Coronary artery (tissue), 2 donors: ENCODE measurements at regions not wholly inside any gene's neighbourhood (a gene's known extent, or its start where the extent isn't known, plus 50 kb on each side); places are given as distances from the start of the nearest gene placed in this dataset.

Experiments used
- DNase-seq: peaks from one replicate; pipeline ENCODE4 v3.0.0-alpha.2; 2017; ENCODE audit warnings: low spot score
- H3K27ac ChIP-seq, 2 donors: fragments of 200-600 bp; sonication (generic); one replicate each; pipeline ENCODE4 v1.5.1; 2016 to 2019
- H3K4me3 ChIP-seq: fragments of 200-600 bp; sonication (generic); 2 replicates; pipeline ENCODE4 v1.5.1; 2016; ENCODE audit warnings: mild to moderate bottlenecking, moderate library complexity
- TF ChIP-seq, protein P1 (sequence below): fragments of 200-600 bp; sonication (generic); IDR thresholded peaks from one replicate; pipeline ENCODE4 v1.5.1; 2019; ENCODE audit warnings: antibody characterized with exemption

- Histone ChIP-seq H3K27ac (no peak overlapping the region), H3K4me3 (no peak overlapping the region)
- TF ChIP-seq, protein P1, sequence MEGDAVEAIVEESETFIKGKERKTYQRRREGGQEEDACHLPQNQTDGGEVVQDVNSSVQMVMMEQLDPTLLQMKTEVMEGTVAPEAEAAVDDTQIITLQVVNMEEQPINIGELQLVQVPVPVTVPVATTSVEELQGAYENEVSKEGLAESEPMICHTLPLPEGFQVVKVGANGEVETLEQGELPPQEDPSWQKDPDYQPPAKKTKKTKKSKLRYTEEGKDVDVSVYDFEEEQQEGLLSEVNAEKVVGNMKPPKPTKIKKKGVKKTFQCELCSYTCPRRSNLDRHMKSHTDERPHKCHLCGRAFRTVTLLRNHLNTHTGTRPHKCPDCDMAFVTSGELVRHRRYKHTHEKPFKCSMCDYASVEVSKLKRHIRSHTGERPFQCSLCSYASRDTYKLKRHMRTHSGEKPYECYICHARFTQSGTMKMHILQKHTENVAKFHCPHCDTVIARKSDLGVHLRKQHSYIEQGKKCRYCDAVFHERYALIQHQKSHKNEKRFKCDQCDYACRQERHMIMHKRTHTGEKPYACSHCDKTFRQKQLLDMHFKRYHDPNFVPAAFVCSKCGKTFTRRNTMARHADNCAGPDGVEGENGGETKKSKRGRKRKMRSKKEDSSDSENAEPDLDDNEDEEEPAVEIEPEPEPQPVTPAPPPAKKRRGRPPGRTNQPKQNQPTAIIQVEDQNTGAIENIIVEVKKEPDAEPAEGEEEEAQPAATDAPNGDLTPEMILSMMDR: no peak
- peak; percentile 41 for DNase-seq
These were observed 118.0 kb downstream of the SOX1 start for GRCh38 chr13:112184851-112185371.

DNA sequence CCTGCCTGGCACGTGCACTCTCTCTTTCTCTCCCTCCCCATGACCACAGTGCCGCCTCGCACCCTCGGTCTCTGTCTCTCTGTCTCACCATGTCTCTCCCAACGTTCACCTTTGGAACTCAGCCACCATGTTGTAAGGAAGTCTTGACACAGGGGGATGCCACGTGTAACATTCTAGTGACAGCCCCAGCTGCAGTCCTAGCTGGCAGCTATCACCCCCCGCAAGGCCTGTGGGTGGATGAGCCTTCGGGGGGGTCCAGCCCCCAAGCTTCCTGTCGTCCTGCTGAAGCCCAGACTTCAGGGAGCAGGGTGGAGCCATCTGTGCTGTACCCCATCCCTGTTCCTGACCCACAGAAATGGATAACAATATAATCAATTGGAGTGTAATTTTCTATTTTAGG is 118.5 kb downstream of the SOX1 start:
- Histone ChIP-seq H3K4me3 (no peak overlapping the region), H3K27ac (no peak overlapping the region)
- TF ChIP-seq, protein P1: no peak
- DNase-seq: peak; percentile 57

DNA sequence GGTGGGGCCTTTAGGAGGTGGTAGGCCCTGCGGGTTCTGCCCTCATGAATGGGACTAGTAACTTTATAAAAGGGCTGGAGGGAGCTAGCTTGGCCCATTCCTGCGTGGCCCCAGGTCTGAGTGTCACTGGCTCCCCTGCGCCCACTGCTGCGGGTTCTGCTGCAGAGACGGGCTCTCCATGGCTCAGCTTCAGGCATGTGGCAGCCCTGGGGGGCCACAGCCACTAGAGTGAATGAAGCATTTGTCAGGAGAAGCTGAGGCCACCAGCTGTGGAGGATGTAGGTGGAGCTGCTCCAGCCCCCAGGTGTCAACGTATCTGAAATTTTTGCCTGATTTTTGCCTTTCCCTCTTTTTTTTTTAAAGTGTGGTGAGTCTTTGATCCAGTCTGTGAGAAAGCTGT is 119.1 kb downstream of the SOX1 start:
- Histone ChIP-seq H3K27ac (no peak overlapping the region), H3K4me3 (no peak overlapping the region)
- DNase-seq: peak; percentile 29
- TF ChIP-seq, protein P1: no peak

DNA sequence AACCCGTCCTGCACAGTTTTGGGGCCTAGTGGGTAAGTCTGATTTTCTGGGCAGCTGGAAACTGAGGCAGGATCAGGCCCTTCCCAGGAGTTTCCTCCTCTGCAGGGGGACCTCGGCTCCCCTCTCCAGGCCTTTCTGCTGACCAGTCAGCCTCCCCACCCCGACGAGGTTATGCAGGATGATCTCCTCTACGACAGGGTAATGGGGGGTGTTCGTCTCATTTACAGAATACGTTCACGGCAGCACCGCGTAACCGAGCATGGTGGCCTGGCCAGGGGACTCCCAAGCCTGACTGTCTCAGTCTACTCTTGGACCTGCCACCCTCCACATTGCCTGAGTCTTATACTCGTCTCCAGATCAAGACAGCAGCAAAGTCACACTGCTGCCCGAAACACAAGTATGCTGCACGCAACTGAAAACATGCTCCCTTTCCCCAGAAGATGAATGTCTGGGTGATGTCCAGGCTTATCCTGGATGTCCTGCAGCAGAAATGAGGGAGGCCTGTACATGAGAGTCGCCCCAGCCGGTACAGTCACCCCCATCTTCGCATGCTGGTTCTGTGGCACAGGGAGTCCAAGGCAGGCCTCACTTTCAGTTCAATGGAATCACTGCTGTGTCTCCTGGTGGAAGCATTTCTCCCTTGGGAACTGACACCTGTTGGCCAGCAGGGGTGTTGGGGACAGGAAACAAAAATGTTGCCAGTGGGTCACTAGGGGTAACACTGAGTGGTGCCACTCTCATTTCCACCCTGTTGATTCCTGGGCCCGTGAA is 120.8 kb downstream of the SOX1 start:
- TF ChIP-seq, protein P1: no peak
- Histone ChIP-seq H3K27ac (no peak overlapping the region), H3K4me3 (no peak overlapping the region)
- no peak for DNase-seq

DNA sequence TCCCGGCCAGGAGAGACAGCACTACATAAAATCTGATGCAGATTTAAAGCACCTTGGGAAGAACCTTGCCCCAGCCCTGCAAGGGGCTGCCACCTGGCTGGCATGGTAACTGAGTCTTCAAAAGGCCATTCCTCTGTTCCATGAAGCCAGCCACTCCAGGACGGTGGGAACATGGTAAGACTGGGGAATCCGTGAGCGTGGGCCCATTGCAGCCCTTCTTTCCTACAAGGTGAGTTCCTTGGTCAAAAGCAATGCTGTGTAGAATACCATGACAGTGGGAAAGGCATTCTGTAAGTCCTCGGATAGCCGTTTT is 121.3 kb downstream of the SOX1 start:
- TF ChIP-seq, protein P1: no peak
- H3K4me3 ChIP-seq: no peak overlapping the region
- DNase-seq: peak; percentile 47
- H3K27ac ChIP-seq: no peak overlapping the region

- DNase-seq: peak; percentile 14
- no peak overlapping the region for H3K4me3 ChIP-seq
- no peak overlapping the region for H3K27ac ChIP-seq
- TF ChIP-seq, protein P1: no peak
These were observed 126.7 kb downstream of the SOX1 start for GRCh38 chr13:112193463-112194166.

- H3K27ac ChIP-seq: no peak overlapping the region
- H3K4me3 ChIP-seq: no peak overlapping the region
- peak; percentile 66 for DNase-seq
- TF ChIP-seq, protein P1: no peak
These were observed 127.2 kb downstream of the SOX1 start for GRCh38 chr13:112194167-112194530.
